Epithelial cell of proximal tubule (primary cell): ENCODE measurements at regions not wholly inside any gene's neighbourhood (a gene's known extent, or its start where the extent isn't known, plus 50 kb on each side); places are given as distances from the start of the nearest gene placed in this dataset.

ENCODE experiments used
- DNase-seq: peaks from one replicate; pipeline ENCODE4 v3.0.0-alpha.2; 2011; ENCODE audit warnings: low read depth
- H3K4me3 ChIP-seq: 2 replicates; pipeline ENCODE4 v1.5.1; 2011; ENCODE audit warnings: low read depth, mild to moderate bottlenecking, low read length
- TF ChIP-seq, protein P1 (sequence below): conservative IDR thresholded peaks from 2 replicates; pipeline ENCODE4 v1.5.1; 2012; ENCODE audit warnings: low read depth, mild to moderate bottlenecking, low read length

DNA sequence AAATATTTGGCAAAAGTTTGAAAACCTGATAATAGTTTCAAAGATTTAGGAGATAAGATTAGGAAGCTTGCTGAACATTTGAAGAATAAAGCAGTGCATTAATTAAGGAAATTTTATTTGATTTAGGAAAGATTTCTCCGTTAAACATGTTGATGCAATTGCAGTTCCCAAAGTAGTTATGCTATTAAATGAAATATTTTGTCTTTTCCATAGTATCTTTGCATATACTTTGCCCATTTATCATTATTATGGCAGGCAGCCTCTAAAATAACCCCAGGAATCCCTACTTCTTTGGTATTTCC is 136.5 kb downstream of the MREG start:
- no peak for DNase-seq
- TF ChIP-seq, protein P1, sequence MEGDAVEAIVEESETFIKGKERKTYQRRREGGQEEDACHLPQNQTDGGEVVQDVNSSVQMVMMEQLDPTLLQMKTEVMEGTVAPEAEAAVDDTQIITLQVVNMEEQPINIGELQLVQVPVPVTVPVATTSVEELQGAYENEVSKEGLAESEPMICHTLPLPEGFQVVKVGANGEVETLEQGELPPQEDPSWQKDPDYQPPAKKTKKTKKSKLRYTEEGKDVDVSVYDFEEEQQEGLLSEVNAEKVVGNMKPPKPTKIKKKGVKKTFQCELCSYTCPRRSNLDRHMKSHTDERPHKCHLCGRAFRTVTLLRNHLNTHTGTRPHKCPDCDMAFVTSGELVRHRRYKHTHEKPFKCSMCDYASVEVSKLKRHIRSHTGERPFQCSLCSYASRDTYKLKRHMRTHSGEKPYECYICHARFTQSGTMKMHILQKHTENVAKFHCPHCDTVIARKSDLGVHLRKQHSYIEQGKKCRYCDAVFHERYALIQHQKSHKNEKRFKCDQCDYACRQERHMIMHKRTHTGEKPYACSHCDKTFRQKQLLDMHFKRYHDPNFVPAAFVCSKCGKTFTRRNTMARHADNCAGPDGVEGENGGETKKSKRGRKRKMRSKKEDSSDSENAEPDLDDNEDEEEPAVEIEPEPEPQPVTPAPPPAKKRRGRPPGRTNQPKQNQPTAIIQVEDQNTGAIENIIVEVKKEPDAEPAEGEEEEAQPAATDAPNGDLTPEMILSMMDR = no peak
- H3K4me3 ChIP-seq = no peak overlapping the region

DNA sequence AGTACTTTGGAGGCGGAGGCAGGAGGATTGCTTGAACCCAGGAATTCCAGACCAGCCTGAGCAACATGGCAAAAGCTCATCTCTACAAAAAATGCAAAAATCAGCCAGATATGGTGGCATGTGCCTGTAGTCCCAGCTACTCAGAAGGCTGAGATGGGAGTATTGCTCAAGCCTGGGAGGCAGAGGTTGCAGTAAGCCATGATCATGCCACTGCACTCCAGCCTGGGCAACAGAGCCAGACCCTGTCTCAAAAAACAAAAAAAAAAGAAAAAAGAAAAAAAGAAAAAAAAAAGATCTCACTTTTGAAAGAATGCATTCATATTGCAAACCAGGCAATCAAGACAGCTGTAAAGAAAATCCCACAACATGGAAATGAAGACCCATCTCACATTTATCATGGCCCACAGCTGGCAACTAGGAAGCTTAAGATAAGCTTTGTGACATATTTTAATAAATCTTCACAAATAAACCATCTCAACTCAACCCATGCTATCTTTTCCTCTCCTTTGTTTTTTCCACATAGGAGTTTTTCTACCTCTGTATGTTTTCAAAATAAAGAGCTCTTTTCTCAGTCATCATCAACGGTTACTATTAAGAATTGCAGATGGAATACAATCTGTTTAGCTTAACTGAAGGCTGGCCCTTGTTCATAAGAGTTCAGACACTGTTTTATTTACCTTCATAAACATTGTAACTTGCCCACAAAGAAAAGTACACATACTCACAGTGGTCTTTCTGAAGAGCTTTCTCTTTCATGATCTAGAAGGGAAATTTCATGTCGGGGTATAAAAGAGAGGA is 137.0 kb downstream of the MREG start:
- DNase-seq = no peak
- TF ChIP-seq, protein P1 = no peak
- no peak overlapping the region for H3K4me3 ChIP-seq

DNA sequence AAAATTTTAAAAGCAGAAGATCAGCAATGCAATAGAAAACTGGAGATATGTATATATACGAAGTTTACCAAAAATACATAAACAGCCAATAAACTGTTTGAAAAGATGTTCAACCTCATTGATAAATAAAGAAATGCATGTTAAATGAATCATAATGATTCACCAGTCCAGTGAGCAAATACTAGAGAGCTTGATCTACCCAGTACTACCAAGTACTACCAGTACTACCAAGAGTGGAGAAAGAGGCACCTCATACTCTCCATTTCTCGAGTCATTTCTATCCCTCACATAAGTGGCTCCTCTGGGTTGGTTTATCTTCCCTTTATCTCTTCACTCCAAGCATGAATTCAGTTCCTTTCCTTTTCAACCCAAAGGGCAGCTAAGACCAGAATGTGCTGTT is 138.9 kb downstream of the MREG start:
- H3K4me3 ChIP-seq = no peak overlapping the region
- TF ChIP-seq, protein P1 = no peak
- no peak for DNase-seq

DNA sequence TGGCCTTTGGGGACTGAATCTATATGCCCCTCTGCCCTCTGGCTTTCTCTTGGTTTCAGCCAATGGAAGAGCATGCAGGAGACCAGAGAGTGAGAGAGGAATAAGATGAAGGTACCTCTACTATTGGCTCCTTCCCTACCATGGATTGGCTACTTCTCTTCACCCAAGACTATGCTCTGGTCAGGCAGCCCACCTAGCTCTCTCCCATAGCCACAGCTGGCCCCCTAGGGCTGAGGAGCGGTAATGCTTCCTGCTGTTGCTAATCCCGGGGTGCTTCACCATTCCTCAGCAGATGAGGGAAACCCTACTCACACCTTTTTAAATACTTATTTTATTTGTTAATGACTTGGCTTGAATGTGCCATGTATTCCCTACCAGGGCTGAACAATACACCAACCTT is 142.4 kb downstream of the MREG start:
- DNase-seq = no peak
- TF ChIP-seq, protein P1 = peak; percentile 43
- H3K4me3 ChIP-seq = no peak overlapping the region

DNA sequence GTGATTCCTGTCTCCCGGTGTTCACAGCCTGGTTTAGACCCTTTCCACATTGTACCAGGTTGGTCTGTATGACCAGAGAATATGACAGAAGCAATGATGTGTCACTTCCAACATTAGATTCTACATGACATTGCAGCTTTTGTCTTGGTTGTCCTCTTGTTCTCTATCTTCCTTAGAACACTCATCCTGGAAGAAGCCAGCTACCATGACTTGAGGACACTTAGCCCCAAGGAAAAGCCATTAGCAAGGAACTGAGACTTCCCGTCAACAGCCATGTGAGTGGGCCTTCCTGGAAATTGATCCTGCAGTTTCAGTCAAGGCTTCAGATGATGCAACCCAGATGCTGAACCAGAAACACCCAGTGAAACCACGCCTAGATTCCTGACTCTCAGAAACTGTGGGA is 143.3 kb downstream of the MREG start:
- peak; percentile 26 for DNase-seq
- TF ChIP-seq, protein P1 = no peak
- no peak overlapping the region for H3K4me3 ChIP-seq

DNA sequence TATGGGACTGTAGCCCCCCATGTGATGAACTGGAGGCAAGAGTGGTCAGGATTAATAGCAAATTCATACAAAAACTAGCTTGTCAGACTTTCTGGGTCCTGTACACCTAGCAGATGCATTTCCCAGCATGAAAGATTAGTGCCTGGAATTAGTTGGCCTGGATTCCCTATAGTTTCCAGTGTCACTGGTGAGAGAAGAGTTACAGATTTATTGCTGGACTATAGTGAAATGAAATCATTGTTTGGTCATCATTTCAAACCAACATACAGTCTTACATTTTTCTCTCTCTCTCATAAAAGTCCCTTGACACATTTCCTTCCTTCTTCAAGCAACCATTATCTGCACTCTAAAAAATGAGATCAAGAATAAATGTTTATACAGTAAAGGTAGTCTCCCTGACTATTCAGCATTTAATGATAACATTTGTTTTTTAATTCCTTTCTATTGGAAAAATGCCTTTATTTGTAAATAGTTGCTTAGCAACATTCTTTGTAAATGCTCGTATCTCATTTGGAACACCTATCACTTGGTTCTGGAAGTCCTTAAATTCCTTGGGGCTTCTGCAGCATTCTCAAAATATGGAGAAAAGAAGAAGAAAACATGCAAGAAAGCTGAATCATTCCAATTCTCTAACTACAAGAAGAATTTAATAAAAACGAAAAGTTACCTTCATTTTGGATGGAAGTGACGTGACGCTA is 144.4 kb downstream of the MREG start:
- no peak for DNase-seq
- TF ChIP-seq, protein P1 = no peak
- no peak overlapping the region for H3K4me3 ChIP-seq

DNA sequence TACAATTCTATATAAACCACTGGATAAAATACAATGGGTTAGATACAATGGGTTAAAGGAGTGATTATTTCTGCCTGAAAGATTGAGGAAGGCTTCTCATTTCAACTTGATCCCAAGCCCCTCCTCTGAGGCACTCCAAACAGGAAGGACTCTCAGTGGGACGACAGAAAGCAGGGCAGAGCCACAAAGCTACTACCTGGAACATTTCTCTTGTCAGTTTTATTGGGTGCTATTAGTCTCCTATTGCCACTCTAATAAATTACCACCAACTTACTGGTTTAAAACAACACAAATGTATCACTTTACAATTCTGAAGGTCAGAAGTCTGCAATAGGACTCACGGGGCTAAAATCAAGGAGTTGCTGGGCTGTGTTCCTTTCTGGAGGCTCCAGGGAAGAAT is 146.7 kb downstream of the MREG start:
- TF ChIP-seq, protein P1 = no peak
- no peak for DNase-seq
- H3K4me3 ChIP-seq = no peak overlapping the region
